Right lobe of liver (tissue), 6 donors: ENCODE measurements at regions not wholly inside any gene's neighbourhood (a gene's known extent, or its start where the extent isn't known, plus 50 kb on each side); places are given as distances from the start of the nearest gene placed in this dataset.

ENCODE experiments used
- ATAC-seq, 4 donors: fragments of 200-7000 bp; cut with Tn5 transposase; one replicate each; pipeline ENCODE4 v1.9.1; 2020; ENCODE audit warnings: mild to moderate bottlenecking in 4 of 4, moderate library complexity in 4 of 4
- DNase-seq, 3 donors: peaks; one replicate each; pipeline ENCODE4 v3.0.0-alpha.2; 2020
- H3K27ac ChIP-seq, 3 donors: fragments of 200-600 bp; one replicate each; pipeline ENCODE4 v1.8.0; 2022
- H3K27me3 ChIP-seq, 2 donors: fragments of 200-600 bp; one replicate each; pipeline ENCODE4 v1.8.0; 2022
- H3K36me3 ChIP-seq, 4 donors: fragments of 200-600 bp; sonication (generic) in 1 of 4; one replicate each; pipeline versions ENCODE4 v1.5.1 to v1.8.0; 2017 to 2022; ENCODE audit warnings: control low read depth in 1 of 4
- H3K4me1 ChIP-seq, 4 donors: fragments of 200-600 bp; sonication (generic) in 1 of 4; one replicate each; pipeline versions ENCODE4 v1.5.1 to v1.8.0; 2017 to 2022; ENCODE audit warnings: control low read depth in 1 of 4
- H3K4me3 ChIP-seq, 3 donors: fragments of 200-600 bp; one replicate each; pipeline ENCODE4 v1.8.0; 2022
- H3K9me3 ChIP-seq, 4 donors: fragments of 200-600 bp; sonication (generic) in 1 of 4; one replicate each; pipeline versions ENCODE4 v1.5.1 to v1.8.0; 2017 to 2022; ENCODE audit warnings: control low read depth in 1 of 4
- POLR2A ChIP-seq: fragments of 450-650 bp; IDR thresholded peaks from one replicate; pipeline ENCODE4 v1.6.1; 2017; ENCODE audit warnings: antibody characterized with exemption, mild to moderate bottlenecking
- WGBS: methylation state at CpG from one replicate; pipeline ENCODE4 v1.1.6; 2018; ENCODE audit warnings: low coverage, low lambda C conversion rate; ENCODE audit not compliant: insufficient coverage; ENCODE audit errors: missing lambda C conversion rate; 5-methylcytosine and 5-hydroxymethylcytosine counted together
- intact Hi-C, 2 donors: fragments of 100-400 bp; cut with DNase I; formaldehyde crosslinking; loops; one replicate each; pipeline versions ENCODE4 v1.11.2 to v1.14.1; 2022
- TF ChIP-seq, protein P1 (sequence below), 4 donors: fragments of 200-600 bp in 3 of 4; fragments of 450-650 bp in 1 of 4; IDR thresholded peaks; one replicate each; pipeline versions ENCODE4 v1.5.1 to v1.8.0; 2016 to 2022; ENCODE audit warnings: antibody characterized with exemption in 4 of 4, mild to moderate bottlenecking in 2 of 4
- donor health status: DM: no; HTN: yes; CAD: no.
- donor health status: DM: no; HTN: no; CAD: no.
- donor health status: DM: no; HTN: no; CAD: no.
- donor health status: DM: no; HTN: yes; CAD: no.
- donor health status: DM: no; HTN: yes; CAD: no.

DNA sequence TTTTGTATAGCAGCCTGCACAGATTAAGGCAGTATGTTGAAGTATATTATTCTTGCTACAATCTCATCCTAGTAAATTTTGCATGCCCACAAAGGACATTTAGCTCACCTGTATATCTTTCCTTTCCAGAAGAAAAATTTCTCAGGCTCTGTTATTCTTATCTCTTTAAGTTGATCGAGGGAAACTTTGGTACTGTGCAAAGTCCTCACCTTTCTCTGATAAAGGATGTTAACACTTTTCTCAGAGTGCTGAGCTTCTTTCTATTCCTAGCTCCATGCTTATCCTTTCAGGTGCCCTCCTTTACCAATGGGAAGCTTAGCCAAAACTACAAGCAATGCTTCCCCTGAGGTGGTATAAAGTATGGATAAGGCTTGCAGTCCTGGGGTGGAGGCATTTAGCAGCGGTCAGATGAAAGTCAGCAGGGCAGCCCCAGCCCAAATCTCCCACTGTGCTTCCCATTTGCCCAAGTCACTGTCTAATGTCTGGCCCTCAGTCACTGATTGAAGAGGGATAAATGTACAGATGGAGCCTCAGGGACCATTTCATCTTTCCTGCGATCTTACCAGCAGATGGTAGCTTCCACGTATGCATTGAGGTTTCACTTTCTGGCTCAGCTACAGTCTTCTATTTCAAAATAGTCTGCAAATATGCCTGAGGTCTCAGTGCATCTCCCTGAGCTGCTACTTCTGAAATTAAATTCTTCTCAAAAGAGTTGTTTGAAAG is 127.8 kb upstream of the P2RY1 start:
- Histone ChIP-seq H3K27me3 (no peaks in the 10 kb centered on the region), H3K27ac (no peak overlapping the region), H3K4me3 (no peak overlapping the region), H3K4me1 (no peaks in the 10 kb centered on the region), H3K36me3 (no peaks in the 10 kb centered on the region), H3K9me3 (no peaks in the 10 kb centered on the region)
- DNase-seq: no peak
- no peak for ATAC-seq
- no peak for TF ChIP-seq POLR2A
- TF ChIP-seq, protein P1, sequence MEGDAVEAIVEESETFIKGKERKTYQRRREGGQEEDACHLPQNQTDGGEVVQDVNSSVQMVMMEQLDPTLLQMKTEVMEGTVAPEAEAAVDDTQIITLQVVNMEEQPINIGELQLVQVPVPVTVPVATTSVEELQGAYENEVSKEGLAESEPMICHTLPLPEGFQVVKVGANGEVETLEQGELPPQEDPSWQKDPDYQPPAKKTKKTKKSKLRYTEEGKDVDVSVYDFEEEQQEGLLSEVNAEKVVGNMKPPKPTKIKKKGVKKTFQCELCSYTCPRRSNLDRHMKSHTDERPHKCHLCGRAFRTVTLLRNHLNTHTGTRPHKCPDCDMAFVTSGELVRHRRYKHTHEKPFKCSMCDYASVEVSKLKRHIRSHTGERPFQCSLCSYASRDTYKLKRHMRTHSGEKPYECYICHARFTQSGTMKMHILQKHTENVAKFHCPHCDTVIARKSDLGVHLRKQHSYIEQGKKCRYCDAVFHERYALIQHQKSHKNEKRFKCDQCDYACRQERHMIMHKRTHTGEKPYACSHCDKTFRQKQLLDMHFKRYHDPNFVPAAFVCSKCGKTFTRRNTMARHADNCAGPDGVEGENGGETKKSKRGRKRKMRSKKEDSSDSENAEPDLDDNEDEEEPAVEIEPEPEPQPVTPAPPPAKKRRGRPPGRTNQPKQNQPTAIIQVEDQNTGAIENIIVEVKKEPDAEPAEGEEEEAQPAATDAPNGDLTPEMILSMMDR (IDR thresholded peaks at IDR 0.05): no peak
- 44% methylated on average over 4 of the region's 4 CpGs for WGBS
- intact Hi-C loops: no loop called here

GRCh38 chr3:152709659-152710058 is 125.3 kb upstream of the P2RY1 start:
- DNase-seq: no peak
- H3K36me3 ChIP-seq: no peaks in the 10 kb centered on the region
- H3K27ac ChIP-seq: no peak overlapping the region
- intact Hi-C loops: no loop called here
- H3K4me3 ChIP-seq: no peak overlapping the region
- H3K4me1 ChIP-seq: no peaks in the 10 kb centered on the region
- WGBS: 63% methylated on average over 3 of the region's 3 CpGs
- TF ChIP-seq, protein P1 (IDR thresholded peaks at IDR 0.05): no peak
- no peak for TF ChIP-seq POLR2A
- no peaks in the 10 kb centered on the region for H3K9me3 ChIP-seq
- H3K27me3 ChIP-seq: no peaks in the 10 kb centered on the region
- no peak for ATAC-seq

DNA sequence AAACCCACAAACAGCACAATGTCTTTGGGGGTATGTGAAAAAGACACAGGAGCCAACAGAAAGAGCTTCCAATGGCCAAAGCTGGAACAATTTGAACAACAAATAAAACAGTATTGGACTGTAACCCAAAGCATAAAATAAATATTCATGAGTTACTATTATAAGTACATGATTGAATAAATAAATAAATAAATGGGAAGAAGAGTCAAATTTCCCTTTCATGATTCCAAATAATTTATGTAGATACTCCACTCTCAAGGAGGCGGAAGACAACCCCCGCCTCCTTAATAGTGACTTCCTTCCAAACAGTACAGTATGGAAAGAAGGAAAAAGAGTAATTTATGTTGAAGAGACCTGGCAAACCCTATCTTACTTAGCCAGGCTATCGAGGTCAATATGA is 124.4 kb upstream of the P2RY1 start:
- no peaks in the 10 kb centered on the region for H3K36me3 ChIP-seq

GRCh38 chr3:152713989-152714388 is 120.9 kb upstream of the P2RY1 start:
- no peak overlapping the region for H3K27ac ChIP-seq
- H3K36me3 ChIP-seq: no peaks in the 10 kb centered on the region
- ATAC-seq (no peak), DNase-seq (no peak)
- TF ChIP-seq, protein P1 (IDR thresholded peaks at IDR 0.05): peak in 3 of 4 donors; percentile 9 to 12 (median 10)
- TF ChIP-seq POLR2A: no peak
- no peaks in the 10 kb centered on the region for H3K4me1 ChIP-seq
- H3K9me3 ChIP-seq: no peaks in the 10 kb centered on the region
- intact Hi-C loops: no loop called here
- no peaks in the 10 kb centered on the region for H3K27me3 ChIP-seq
- no peak overlapping the region for H3K4me3 ChIP-seq

More for the DNA sequence above, 124.4 kb upstream of the P2RY1 start:
- Histone ChIP-seq H3K27me3 (no peaks in the 10 kb centered on the region), H3K4me3 (no peak overlapping the region), H3K27ac (no peak overlapping the region), H3K4me1 (no peaks in the 10 kb centered on the region), H3K9me3 (no peaks in the 10 kb centered on the region)
- ATAC-seq: no peak
- TF ChIP-seq, protein P1 (IDR thresholded peaks at IDR 0.05): no peak
- no peak for TF ChIP-seq POLR2A
- no peak for DNase-seq
- WGBS: 83% methylated on average over 3 of the region's 3 CpGs
- intact Hi-C loops: no loop called here

GRCh38 chr3:152714507-152714906 is 120.4 kb upstream of the P2RY1 start:
- Histone ChIP-seq H3K27me3 (no peaks in the 10 kb centered on the region), H3K9me3 (no peaks in the 10 kb centered on the region), H3K4me3 (no peak overlapping the region), H3K36me3 (no peaks in the 10 kb centered on the region), H3K27ac (no peak overlapping the region), H3K4me1 (no peaks in the 10 kb centered on the region)
- TF ChIP-seq POLR2A: no peak
- TF ChIP-seq, protein P1 (IDR thresholded peaks at IDR 0.05): no peak
- DNase-seq (no peak), ATAC-seq (no peak)
- intact Hi-C loops: no loop called here
